NCI-H2227 treated with DMSO at 0.1 percent for 48 hours (cell line): ENCODE measurements at regions not wholly inside any gene's neighbourhood (a gene's known extent, or its start where the extent isn't known, plus 50 kb on each side); places are given as distances from the start of the nearest gene placed in this dataset.

Experiments used
- DNase-seq: peaks from one replicate; lab custom pipeline; 2025; lab: John Stamatoyannopoulos, UW

DNA sequence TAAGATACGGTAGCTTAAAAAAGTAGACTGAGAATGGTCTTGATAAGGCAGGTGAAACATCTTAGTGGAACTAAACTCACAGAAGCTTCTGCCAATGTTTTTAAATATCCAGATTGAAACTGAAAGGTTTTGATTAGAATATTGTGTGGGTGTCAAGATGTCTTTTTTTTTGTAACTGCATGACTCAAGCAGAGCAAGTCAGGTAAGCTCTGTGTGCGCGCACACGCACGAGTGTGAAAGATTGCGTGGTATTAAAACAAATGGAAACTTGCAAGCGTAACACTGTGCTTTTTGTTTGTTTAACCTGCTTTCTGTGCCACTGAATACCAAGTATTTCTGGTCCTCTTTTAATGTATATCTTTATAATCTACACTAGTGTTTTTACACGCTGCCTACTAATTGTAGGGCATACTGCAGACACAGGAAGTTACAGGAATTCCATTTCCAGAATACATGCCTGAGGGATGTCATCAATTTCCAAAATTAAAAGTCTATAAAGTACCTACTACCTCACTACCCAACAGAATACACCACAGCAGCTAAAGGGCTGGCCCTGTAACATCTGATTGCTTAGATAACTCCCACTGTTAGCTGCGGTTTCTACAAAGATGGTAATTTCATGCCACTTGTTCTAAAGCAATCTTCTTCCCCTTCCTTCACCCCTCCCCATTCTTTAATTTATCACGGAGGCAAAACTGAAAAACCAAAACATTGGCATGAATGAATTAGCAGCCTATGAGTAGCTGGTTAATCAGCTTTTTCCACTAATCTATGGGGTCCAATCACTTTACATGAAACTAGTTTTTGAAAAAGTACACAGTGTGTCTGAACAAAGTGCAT is 472.8 kb downstream of the SHQ1 start:
- no peak for DNase-seq

DNA sequence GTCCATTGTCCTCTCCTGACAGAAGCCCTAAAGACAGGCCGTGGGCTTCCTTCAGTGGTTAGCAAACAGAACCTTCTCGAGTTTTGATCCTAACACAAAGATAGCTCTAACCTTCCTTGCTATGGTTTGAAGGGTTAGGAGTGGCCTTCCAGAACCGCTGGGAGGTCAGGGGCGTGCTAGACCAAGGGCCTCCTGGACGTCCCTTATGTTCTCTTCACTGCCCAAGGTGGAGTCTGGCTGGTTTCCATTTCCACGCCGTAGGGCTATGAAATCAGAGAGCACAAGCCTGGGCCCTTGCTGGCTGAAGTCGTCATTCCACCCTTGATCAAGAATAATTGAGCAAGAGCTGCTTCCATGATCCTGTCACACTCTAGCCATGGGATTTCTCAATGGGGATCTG is 475.1 kb downstream of the SHQ1 start:
- DNase-seq, result no peak

DNA sequence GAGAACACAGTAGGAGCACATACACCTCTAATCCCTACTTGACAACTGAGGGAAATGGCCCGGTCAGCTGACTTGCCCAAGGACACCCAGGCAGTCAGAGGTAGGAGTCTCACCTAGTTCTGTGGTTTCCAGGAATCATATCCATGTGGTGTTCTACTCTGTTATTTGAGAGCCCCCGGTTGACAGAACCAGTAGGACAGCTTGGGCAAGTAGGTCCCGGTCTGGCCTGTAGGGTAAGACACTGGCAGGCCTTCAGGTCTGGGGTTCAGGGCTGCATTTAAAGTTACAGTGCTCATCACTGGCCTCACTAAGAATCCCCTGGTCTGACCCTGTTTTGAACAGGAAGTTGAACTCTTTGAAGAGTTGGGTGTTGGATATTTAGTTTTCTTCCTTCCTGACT is 476.1 kb downstream of the SHQ1 start:
- DNase-seq, result no peak

DNA sequence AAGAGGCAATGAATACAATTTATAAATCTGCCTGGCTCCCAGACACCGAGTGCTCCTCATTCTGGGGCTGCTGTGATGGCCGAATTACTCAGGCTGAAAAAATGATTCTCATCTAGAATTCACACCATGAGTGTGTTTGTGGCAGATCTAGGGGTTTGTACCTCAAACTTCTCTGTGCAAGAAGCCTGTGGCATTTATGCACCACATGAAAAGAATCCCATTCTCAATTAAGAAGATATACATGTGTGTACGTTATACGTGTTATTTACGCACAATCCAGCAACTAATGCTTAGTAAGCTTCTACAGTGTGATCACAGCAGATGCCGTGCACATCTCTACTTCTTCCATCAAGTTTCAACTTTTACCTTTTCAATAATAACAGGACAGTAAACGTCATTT is 476.8 kb downstream of the SHQ1 start:
- DNase-seq, result no peak

DNA sequence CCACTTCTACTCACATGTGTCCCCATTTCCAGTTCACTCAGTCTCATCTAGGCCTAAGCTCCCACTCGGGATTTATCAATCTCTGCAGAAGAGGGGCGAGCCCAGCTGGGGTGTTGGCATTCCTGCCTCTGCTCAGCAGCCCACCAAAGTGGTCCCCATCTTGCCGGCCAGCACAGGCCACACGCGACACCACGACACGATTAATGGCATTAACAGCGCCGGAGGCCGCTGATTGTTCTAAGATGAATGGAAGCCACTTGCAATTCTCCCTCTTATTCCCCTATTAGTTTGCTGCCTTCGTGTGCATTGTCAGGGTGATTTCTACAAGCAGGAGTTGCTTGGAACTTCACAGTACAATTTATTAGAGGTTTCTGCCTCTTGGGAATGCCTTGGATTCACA is 477.3 kb downstream of the SHQ1 start:
- DNase-seq, result no peak

DNA sequence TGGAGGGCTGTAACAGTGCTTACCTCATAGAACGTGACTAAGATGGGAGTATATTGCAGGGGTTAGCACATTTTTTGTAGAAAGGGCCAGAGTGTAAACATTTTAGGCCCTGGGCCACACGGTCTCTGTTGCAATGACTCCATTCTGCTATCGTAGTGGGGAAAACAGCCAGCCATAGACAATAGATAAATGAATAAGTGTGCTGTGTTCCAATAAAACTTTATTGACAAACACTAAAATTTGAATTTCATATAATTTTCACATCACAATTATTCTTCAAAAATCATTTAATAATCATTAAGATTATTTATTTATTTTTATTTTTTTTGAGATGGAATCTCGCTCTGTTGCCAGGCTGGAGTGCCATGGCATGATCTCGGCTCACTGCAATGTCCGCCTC is 478.6 kb downstream of the SHQ1 start:
- DNase-seq, result no peak

DNA sequence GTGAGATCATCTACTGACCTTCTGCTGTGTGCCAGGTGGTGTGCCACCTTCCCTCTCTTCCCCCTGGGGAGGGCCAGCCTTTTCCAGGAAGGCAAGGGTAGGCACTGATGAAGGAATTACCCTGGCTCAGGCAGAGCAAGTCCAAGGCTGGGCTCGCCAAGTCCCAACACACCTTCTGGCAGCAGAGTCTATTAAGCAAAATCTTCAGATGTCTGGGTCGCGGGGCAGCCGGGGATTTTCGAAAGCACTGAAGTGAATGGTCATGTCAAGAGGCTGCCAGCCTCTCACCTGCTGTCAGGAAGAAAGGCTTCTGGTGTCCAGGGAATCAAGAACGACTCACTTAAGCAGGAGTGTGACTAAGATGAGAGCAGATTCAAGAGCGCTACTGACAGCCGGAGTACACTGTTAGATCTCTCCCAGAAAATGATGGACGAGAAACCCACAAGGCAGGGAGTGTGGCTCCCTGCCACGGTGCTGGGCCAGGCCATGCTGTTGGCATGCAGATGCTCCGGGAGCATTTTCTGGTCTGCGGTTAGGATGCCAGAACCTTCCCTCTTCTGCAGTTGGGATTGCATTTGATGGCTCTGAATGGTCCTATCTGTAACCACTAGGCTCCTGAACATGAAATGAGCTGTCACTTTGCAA is 479.8 kb downstream of the SHQ1 start:
- no peak for DNase-seq

DNA sequence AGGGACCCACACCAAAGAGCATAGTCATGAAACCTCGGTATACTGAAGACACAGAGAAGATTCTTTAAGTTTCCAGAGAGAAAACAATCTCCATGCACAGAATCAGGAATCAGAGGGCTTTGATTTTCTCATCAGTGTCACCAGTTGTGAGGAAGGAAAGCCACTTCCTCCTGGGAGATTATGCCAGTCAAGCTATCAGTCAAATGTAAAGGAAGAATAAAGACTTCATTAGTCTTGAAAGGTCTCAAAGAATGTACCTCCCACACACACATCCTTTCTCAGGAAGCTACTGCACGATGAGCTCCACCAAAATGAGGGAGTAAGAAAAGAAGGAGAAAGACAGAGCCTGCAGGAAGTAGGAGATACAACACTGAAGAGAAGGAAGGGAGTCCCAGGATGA is 486.3 kb downstream of the SHQ1 start:
- DNase-seq, result no peak

DNA sequence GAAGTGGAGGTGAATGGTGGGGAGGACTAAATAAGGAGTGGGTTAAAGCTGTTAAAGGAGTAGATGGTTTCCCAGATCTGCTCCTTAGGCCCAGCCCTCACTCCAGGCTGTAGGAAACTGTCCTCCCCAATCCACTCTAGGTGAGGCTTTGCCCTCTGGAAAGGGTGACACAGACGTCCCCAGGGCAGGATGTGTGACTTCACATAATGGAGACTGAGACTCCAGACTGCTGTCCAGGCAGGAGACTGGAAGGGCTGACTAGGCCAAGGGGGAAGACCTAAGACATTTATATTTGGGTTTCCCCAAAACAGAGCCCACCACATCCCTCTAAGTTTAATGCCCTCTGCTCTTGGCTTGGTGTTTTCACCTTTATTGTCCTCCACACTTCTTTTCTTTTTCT is 488.5 kb downstream of the SHQ1 start:
- DNase-seq, result no peak

DNA sequence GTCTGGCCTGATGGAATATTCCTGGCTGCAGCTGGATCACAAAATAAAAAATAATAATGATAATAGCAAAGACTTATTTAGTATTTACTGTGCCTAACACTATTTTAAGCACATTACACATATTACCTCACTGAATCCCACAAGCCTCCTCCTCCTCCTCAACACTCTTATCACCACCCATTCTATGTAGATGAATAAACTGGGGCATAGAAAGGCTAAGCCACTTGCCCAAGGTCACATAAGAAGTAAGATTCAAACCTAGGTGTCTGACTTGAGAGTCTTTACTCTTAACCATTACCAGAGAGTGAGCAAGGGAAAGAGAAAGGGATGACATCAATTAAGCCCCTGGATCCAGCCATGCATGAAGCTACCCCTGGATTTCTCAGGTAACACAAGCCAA is 493.1 kb downstream of the SHQ1 start:
- DNase-seq, result no peak

DNA sequence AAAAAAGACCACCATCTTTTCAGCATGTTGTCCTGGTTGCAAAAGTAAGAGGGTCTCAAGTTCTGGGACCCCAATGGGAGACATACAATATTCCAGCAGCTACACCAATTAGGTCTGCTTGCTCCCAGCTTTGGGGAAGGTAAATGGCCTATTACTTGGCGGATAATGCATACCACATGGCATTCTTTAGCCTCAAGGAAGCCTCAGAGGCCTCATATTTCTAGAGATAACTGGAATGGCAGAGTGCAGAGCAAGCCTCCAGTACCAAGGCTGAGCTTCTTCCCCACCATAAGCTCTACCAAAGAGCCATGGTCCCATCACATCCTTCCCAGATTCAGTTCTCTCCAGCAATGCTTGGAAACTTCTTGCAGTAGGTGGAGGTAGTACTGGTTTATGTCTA is 493.8 kb downstream of the SHQ1 start:
- DNase-seq, result no peak

DNA sequence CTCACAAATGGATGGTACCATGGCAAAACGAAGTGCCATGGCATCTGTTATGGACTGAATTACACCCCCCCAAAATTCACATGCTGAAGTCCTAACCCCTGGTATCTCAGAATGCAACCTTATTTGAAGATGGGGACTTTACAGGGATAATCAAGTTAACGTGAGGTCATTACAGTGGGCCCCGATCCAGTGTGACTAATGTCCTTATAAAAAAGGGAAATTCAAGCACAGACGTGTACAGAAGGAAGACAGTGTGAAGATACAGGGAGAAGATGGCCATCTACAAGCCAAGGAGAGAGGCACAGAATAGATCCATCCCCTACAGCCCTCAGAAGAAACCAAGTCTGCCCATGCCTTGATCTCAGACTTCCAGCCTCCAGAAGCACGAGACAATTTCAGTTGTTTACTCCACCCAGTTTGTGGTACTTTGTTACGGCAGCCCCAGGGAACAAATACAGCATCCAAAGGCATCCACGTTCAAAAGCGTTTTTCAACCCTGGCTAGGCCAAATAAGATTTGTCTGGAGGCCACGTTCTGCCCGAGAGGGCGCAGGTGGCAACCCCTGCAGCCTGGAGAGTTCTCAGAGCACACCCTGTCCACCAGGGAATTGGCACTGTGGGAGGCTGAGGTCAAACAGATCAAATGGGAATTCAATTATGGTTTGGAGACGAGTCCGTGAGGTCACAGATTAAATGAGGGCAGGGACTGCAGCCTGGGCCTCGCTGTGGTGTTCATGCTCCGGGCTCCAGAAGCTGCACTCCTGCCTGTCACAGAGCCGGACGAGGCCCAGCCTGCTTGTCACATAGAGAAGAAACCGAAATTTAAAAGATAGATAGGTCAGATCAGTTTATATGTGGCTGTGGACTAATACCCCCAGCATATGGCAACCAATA is 494.8 kb downstream of the SHQ1 start:
- DNase-seq, result no peak

DNA sequence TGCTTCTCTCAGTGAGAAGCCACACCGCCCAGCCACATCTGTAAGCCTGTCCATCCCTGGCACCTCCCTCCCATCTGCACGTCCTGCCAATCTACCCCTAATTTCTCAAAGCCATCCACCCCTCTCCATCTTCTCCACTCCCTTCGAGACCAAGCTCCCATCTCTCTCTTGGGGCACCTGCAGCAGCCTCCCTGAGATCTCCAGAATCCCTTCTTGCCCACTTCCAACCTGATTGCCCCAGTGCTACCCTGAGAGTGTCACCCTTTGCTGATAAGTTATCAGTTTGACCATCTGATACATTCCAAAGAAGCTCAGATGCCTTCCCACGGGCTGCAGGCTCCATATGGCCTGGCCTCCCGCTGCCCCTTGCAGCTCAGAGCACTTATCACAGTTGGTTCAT is 496.1 kb downstream of the SHQ1 start:
- DNase-seq, result no peak

DNA sequence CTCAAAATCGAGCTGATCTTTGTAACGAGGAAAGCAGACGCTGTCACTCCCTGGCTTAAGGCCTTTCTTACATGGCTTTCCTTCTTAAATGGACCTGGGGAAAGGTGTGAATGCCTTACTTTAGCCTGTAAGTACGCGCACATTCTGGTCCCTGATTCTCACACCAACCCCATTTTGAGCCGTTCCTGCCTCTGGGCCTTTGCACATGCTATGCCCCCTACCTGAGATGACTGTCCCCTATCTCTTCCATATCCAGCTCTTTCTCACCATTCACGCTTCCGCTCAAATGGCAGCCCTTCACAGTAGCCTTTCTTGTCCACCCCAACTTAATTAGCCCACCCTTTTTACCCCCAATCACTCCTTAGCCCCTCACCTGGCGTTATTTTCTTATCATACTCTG is 496.7 kb downstream of the SHQ1 start:
- DNase-seq, result no peak

DNA sequence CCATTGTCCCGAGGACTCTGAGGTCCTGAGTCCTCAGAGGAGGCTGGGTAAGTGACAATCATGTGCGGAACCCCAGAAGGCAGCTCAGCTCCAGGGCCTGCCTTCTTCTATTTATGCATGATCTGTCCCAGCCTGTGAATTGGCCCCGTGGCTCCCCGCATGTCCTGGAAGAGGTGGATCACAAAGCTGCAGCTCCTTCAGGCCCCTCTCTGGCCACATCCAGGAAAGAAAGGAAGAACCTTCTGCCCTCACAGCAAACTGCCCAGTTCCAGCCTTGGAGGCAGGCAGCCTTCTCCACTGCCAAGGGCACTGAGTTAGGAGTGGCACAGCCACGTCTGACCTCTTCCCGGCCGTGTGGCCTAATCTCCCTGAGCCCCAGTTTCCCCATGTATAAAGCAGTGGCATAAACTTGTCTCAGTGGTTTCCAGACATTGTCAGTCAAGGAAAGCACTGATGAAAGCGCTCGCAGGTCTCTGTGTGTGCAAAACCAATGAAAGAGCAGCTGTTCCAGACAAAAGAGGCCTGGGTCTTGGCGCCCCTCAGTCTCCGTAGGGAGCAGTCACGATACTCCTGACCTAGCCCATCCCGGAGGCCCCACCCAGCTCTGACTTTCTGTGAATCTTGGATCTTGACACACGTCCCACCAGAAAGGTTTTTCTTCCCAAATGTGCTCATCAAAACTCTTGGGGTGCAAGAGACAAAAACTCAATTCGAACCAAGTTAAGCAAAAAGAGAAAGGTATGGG is 497.3 kb downstream of the SHQ1 start:
- no peak for DNase-seq

DNA sequence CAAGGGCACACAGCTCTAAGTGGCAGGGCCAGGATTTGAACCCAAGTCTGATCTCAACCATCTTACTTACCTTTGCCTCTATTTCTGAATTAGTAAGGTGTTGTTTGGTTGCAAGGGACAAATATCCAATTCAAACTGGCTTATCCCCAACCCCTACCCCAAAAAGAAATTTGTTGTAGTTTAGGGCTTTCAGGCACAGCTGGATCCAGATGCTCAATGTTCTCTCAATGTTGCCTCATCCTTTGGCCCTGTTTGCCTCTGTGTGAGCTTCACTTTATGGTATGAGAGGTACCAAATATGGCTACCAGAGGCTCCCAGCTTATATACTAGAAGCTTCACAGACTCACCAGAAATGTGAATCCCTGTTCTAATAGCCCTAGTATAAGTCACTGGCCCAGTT is 499.9 kb downstream of the SHQ1 start:
- no peak for DNase-seq

DNA sequence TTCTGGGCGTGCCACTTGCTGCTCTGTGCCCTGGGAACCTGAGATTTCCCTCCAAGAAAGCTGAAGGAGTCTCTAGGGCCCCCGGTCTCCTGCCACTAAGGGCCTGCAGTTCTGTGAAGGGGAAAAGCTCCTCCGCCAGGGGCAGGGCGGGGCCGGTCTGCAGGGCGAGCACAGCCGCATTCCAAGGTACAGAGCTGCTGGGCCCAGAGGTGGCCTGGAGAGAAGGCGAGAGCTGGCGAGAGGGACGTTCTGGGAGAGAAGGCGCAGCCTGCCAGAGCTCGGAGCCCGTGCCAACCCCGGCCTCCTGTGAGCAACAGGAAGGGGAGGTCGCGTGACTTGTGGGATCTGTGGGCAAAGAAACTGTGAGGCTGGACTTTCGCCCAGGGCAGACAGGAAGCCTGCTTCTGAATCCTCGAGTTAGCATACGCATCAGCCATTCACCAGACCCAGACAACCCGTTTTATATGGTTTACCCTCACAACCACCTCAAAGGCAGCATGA is 500.4 kb downstream of the SHQ1 start:
- no peak for DNase-seq

DNA sequence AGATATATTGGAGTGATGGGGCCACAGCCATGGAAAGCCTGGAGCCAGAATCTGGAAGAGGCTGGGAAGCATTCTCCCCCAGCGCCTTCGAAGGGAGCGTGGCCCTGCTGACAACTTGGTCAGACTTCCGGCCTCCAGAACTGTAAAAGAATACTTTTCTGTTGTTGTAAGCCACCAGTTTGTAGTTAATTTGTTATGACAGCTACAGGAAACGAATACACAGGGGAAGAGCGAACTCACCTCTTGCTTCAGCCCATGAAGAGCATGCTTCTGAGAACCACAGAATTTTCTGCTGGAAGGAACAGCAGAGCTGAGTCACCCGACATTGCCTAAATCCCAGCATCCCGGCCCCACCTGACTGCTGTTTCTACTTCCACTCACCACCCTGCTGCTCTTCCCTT is 501.7 kb downstream of the SHQ1 start:
- DNase-seq, result no peak

DNA sequence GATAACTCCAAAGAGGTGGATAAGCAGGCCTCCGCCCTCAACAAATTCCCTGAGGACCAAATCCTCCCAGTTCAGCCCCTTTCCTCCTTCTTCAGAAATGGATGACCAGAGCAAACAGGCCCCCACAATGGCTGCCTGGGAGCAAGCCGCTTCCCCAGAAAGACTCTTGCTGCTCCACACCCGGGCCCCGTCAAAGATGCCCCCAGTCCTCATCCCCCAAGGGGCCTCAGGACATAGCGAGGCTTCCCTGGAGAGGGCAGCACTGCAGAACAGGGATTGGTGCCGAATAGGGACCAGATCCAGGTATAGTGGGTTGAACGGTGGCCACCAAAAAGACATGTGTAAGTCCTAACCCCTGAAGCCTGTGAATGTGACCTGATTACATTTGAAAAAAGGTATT is 502.3 kb downstream of the SHQ1 start:
- DNase-seq, result no peak

DNA sequence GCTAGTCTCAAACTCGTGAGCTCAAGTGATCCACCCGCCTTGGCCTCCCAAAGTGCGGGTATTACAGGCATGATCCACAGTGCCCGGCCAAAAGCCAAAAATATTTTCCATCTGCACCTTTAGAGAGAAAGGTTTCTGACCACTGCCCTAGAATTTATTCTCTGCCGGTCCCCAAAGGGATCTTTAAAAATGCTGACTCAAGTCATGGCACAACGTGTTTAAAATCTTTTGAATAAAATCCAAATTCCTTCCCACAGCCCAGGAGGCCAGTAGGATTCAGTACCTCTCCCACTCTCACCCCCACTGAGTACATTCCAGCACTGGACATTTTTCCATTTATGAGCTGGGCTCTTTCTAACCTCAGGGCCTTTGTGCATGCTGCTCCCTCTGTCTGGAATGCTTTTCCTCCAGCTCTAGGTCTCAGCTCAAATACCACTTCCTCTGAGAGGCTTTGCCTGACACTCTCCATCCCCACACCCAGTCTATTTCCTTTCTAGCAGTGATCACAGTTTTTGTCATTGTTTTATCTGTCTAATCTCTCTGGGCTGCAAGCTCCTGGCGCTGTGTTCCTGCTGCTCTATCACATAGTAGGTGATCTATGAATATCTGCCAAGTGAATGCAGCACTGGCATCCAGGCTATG is 502.9 kb downstream of the SHQ1 start:
- no peak for DNase-seq

DNA sequence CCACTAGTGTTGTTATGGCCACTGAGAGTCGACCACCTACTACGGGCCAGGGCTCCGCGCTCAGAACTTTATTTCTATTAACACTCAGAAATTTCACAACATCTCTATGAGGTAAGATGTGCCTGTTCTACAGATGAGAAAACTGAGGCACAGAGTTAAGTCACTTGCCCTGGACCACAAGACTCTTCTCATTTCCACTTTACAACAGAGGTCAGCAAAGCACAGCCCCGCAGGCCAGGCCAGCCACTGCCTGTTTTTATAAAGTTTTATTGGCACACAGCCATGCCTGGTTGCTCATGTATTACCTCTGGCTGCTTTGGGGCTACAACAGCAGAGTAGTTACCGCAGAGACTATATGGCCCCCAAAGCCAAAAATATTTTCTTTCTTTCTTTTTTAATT is 503.6 kb downstream of the SHQ1 start:
- DNase-seq, result no peak
